Psoas muscle (tissue), 7 donors: ENCODE measurements at regions not wholly inside any gene's neighbourhood (a gene's known extent, or its start where the extent isn't known, plus 50 kb on each side); places are given as distances from the start of the nearest gene placed in this dataset.

Experiments used
- ATAC-seq, 4 donors: fragments of 200-7000 bp; cut with Tn5 transposase; one replicate each; pipeline ENCODE4 v1.9.1; 2020; ENCODE audit warnings: moderate library complexity in 3 of 4, mild to moderate bottlenecking in 2 of 4
- DNase-seq, 2 donors: peaks; one replicate each; pipeline ENCODE4 v3.0.0-alpha.2; 2020
- H3K27ac ChIP-seq: fragments of 200-600 bp; one replicate; pipeline ENCODE4 v1.8.0; 2022
- H3K27me3 ChIP-seq, 3 donors: fragments of 200-600 bp in 1 of 3; one replicate each; pipeline versions ENCODE4 v1.6.1 to v1.8.0; 2013 to 2022; ENCODE audit warnings: low read length in 2 of 3, mild to moderate bottlenecking in 2 of 3, moderate library complexity in 1 of 3; ENCODE audit not compliant: insufficient read depth in 3 of 3
- H3K36me3 ChIP-seq, 2 donors: fragments of 200-600 bp in 1 of 2; one replicate each; pipeline versions ENCODE4 v1.6.1 to v1.8.0; 2013 to 2022; ENCODE audit warnings: low read depth in 1 of 2, mild to moderate bottlenecking in 1 of 2, moderate library complexity in 1 of 2; ENCODE audit not compliant: insufficient read depth in 1 of 2
- H3K4me1 ChIP-seq: fragments of 200-600 bp; one replicate; pipeline ENCODE4 v1.8.0; 2022
- H3K4me3 ChIP-seq: fragments of 200-600 bp; one replicate; pipeline ENCODE4 v1.8.0; 2022; ENCODE audit warnings: mild to moderate bottlenecking
- H3K9me3 ChIP-seq: fragments of 200-600 bp; one replicate; pipeline ENCODE4 v1.8.0; 2022
- CTCF ChIP-seq: fragments of 200-600 bp; IDR thresholded peaks from one replicate; pipeline ENCODE4 v1.8.0; 2022; ENCODE audit warnings: antibody characterized with exemption
- WGBS, 3 donors: extraction: QIAGEN DNeasy Blood & Tissue Kit; methylation state at CpG; one replicate each; pipeline versions ENCODE4 v1.1.6 to v1.1.7; 2013; 5-methylcytosine and 5-hydroxymethylcytosine counted together
- intact Hi-C, 2 donors: fragments of 100-400 bp; cut with DNase I; formaldehyde crosslinking; loops; one replicate each; pipeline versions ENCODE4 v1.11.0 to v1.14.2; 2022
- donor health status: healthy with polysubstance abuse.
- donor health status: DM: no; HTN: no; CAD: no; lungs with moderate emphysema.
- donor health status: Bipolar disorder and iron deficiency.
- donor health status: healthy.
- donor health status: DM: yes; HTN: yes; CAD: no.
- donor health status: DM: no; HTN: no; CAD: no.
- donor health status: DM: yes; HTN: yes; CAD: no.

- Histone ChIP-seq H3K27me3 (no peaks in the 10 kb centered on the region), H3K9me3 (no peaks in the 10 kb centered on the region), H3K4me1 (no peaks in the 10 kb centered on the region), H3K27ac (no peak overlapping the region), H3K4me3 (no peak overlapping the region), H3K36me3 (no peaks in the 10 kb centered on the region)
- TF ChIP-seq CTCF, result no peak
- intact Hi-C loops, result no loop called here
- ATAC-seq (no peak), DNase-seq (no peak)
- 57 to 61% (median 61%) methylated on average over 5 of the region's 5 CpGs for WGBS, 3 donors
These were observed 193.0 kb upstream of the GOLIM4 start for GRCh38 chr3:168288511-168289401.

GRCh38 chr3:168285506-168285905 lies 189.8 kb upstream of the GOLIM4 start:
- Histone ChIP-seq H3K9me3 (no peaks in the 10 kb centered on the region), H3K4me1 (no peaks in the 10 kb centered on the region), H3K27me3 (no peaks in the 10 kb centered on the region), H3K4me3 (no peak overlapping the region), H3K36me3 (no peaks in the 10 kb centered on the region), H3K27ac (no peak overlapping the region)
- no peak for ATAC-seq
- DNase-seq, result no peak
- intact Hi-C loops, result no loop called here
- TF ChIP-seq CTCF, result no peak
- 87 to 91% (median 90%) methylated on average over 2 of the region's 2 CpGs for WGBS, 3 donors

GRCh38 chr3:168284728-168285127 lies 189.0 kb upstream of the GOLIM4 start:
- no peak for TF ChIP-seq CTCF
- no peak overlapping the region for H3K4me3 ChIP-seq
- ATAC-seq (no peak), DNase-seq (no peak)
- intact Hi-C loops, result no loop called here
- WGBS, 3 donors, result 89 to 92% (median 90%) methylated on average over 5 of the region's 5 CpGs
- H3K27me3 ChIP-seq, result no peaks in the 10 kb centered on the region
- no peaks in the 10 kb centered on the region for H3K36me3 ChIP-seq
- H3K4me1 ChIP-seq, result no peaks in the 10 kb centered on the region
- H3K9me3 ChIP-seq, result no peaks in the 10 kb centered on the region
- no peak overlapping the region for H3K27ac ChIP-seq

GRCh38 chr3:168275662-168276061 lies 179.9 kb upstream of the GOLIM4 start:
- DNase-seq, result no peak
- H3K4me1 ChIP-seq, result no peaks in the 10 kb centered on the region
- 52 to 64% (median 59%) methylated on average over 3 of the region's 3 CpGs for WGBS, 3 donors
- H3K36me3 ChIP-seq, result no peaks in the 10 kb centered on the region
- H3K9me3 ChIP-seq, result no peaks in the 10 kb centered on the region
- no peak for ATAC-seq
- no peak overlapping the region for H3K27ac ChIP-seq
- no peaks in the 10 kb centered on the region for H3K27me3 ChIP-seq
- H3K4me3 ChIP-seq, result no peak overlapping the region
- intact Hi-C loops, result no loop called here
- TF ChIP-seq CTCF, result no peak

GRCh38 chr3:168273917-168274316 lies 178.2 kb upstream of the GOLIM4 start:
- Histone ChIP-seq H3K27ac (no peak overlapping the region), H3K36me3 (no peaks in the 10 kb centered on the region)

More at GRCh38 chr3:168273917-168274316, 178.2 kb upstream of the GOLIM4 start:
- 72 to 80% (median 74%) methylated on average over 2 of the region's 2 CpGs for WGBS, 3 donors
- H3K4me1 ChIP-seq, result no peaks in the 10 kb centered on the region
- no peak for DNase-seq
- H3K27me3 ChIP-seq, result no peaks in the 10 kb centered on the region
- ATAC-seq, result no peak
- H3K4me3 ChIP-seq, result no peak overlapping the region
- no peak for TF ChIP-seq CTCF
- intact Hi-C loops, result no loop called here
- no peaks in the 10 kb centered on the region for H3K9me3 ChIP-seq
